GM21528 (cell line): ENCODE measurements at regions not wholly inside any gene's neighbourhood (a gene's known extent, or its start where the extent isn't known, plus 50 kb on each side); places are given as distances from the start of the nearest gene placed in this dataset.

ENCODE experiments used
- ATAC-seq: cut with Tn5 transposase; IDR thresholded peaks from one replicate; pipeline ENCODE4 v1.9.1; 2021; ENCODE audit warnings: mild to moderate bottlenecking, moderate library complexity; ENCODE audit not compliant: unreplicated experiment, low FRiP score

- no peak for ATAC-seq
Measured at GRCh38 chr15:95887666-95888390, 442.7 kb upstream of the NR2F2 start.

GRCh38 chr15:95888762-95889161 is 441.7 kb upstream of the NR2F2 start:
- ATAC-seq = no peak

GRCh38 chr15:95894407-95894956 is 436.0 kb upstream of the NR2F2 start:
- no peak for ATAC-seq

GRCh38 chr15:95895508-95895907 is 435.0 kb upstream of the NR2F2 start:
- no peak for ATAC-seq

- no peak for ATAC-seq
Measured at GRCh38 chr15:95897651-95898050, 432.8 kb upstream of the NR2F2 start.

GRCh38 chr15:95898761-95899160 is 431.7 kb upstream of the NR2F2 start:
- ATAC-seq = no peak

GRCh38 chr15:95901271-95901670 is 429.2 kb upstream of the NR2F2 start:
- ATAC-seq = no peak

- no peak for ATAC-seq
Measured at GRCh38 chr15:95902606-95903005, 427.9 kb upstream of the NR2F2 start.

GRCh38 chr15:95903352-95903751 is 427.1 kb upstream of the NR2F2 start:
- ATAC-seq = no peak

GRCh38 chr15:95910643-95911212 is 419.8 kb upstream of the NR2F2 start:
- no peak for ATAC-seq

GRCh38 chr15:95911570-95912279 is 418.8 kb upstream of the NR2F2 start:
- ATAC-seq = no peak

GRCh38 chr15:95912280-95912625 is 418.2 kb upstream of the NR2F2 start:
- no peak for ATAC-seq

GRCh38 chr15:95912728-95913127 is 417.8 kb upstream of the NR2F2 start:
- no peak for ATAC-seq

GRCh38 chr15:95916568-95916967 is 413.9 kb upstream of the NR2F2 start:
- ATAC-seq = no peak

GRCh38 chr15:95918525-95918924 is 412.0 kb upstream of the NR2F2 start:
- ATAC-seq = no peak

- no peak for ATAC-seq
Measured at GRCh38 chr15:95919460-95919859, 411.0 kb upstream of the NR2F2 start.

GRCh38 chr15:95921404-95921803 is 409.1 kb upstream of the NR2F2 start:
- no peak for ATAC-seq

- no peak for ATAC-seq
Measured at GRCh38 chr15:95922431-95922830, 408.1 kb upstream of the NR2F2 start.

GRCh38 chr15:95923792-95924191 is 406.7 kb upstream of the NR2F2 start:
- no peak for ATAC-seq

- ATAC-seq = no peak
Measured at GRCh38 chr15:95928822-95929221, 401.7 kb upstream of the NR2F2 start.

GRCh38 chr15:95929232-95929846 is 401.2 kb upstream of the NR2F2 start:
- ATAC-seq = peak; percentile 78
